Activated CD8-positive, alpha-beta T cell treated with anti-CD3 and anti-CD28 coated beads for 36 hours (primary cell): ENCODE measurements at regions not wholly inside any gene's neighbourhood (a gene's known extent, or its start where the extent isn't known, plus 50 kb on each side); places are given as distances from the start of the nearest gene placed in this dataset.

Experiments
- ATAC-seq: fragments of 200-7000 bp; cut with Tn5 transposase; one replicate; pipeline ENCODE4 v1.10.0; 2021; ENCODE audit warnings: mild to moderate bottlenecking, moderate library complexity
- CTCF ChIA-PET: fragments of 350-600 bp; sonication (Branson Sonifier 250); formaldehyde crosslinking; loops from one replicate; lab custom pipeline; 2021; ENCODE audit warnings: antibody characterized with exemption; lab: Charles Lee
- POLR2A ChIA-PET: fragments of 350-600 bp; sonication (Branson Sonifier 250); formaldehyde crosslinking; loops from one replicate; lab custom pipeline; 2021; ENCODE audit warnings: antibody characterized with exemption; lab: Charles Lee
- DNase-seq: peaks from one replicate; pipeline ENCODE4 v3.0.0-alpha.2; 2020
- H3K27ac Mint-ChIP-seq: one replicate; pipeline ENCODE4 v1.8.0; 2021; ENCODE audit warnings: mild to moderate bottlenecking, mixed read lengths
- H3K27me3 Mint-ChIP-seq: one replicate; pipeline ENCODE4 v1.8.0; 2021; ENCODE audit warnings: mixed read lengths
- H3K36me3 Mint-ChIP-seq: one replicate; pipeline ENCODE4 v1.8.0; 2021; ENCODE audit warnings: low read depth, mixed read lengths
- H3K4me1 Mint-ChIP-seq: one replicate; pipeline ENCODE4 v1.8.0; 2021; ENCODE audit warnings: low read depth, mixed read lengths
- H3K4me3 Mint-ChIP-seq: one replicate; pipeline ENCODE4 v1.8.0; 2021; ENCODE audit warnings: mild to moderate bottlenecking, moderate library complexity, mixed read lengths
- H3K9me3 Mint-ChIP-seq: one replicate; pipeline ENCODE4 v1.8.0; 2021; ENCODE audit warnings: mixed read lengths
- intact Hi-C: fragments of 100-400 bp; cut with micrococcal nuclease; formaldehyde crosslinking; loops from one replicate; pipeline ENCODE4 v1.10.0; 2022
- TF ChIP-seq, protein P1 (sequence below): fragments of 200-600 bp; IDR thresholded peaks from one replicate; pipeline ENCODE4 v1.8.0; 2022; ENCODE audit warnings: antibody characterized with exemption, mild to moderate bottlenecking

DNA sequence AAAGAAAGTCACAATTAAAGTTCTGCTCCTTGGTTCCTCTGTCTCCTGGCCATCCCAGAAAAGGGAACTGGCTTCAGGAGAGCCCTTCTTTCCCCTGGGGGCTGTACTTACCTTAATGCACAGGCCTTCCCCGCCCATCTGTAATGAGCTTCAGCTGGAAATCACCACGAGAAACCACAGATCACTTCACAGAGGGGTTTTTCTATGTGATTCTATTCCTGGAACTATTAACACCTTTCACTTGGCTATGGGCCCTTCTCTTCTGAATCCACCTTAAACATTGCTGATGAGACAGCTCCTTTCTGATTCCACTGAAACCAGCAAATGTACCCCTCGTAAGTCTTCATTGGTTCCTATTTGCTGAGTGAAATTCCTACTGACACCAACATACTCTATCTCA, 80.7 kb downstream of the FOXF2 start:
- CTCF ChIA-PET, result interaction anchor here (1.2 kb wide), 1 partner anchor 33 kb away, joined by 3 read pairs; no protein-coding TSS in a partner anchor
- H3K36me3 Mint-ChIP-seq, result no peaks in the 10 kb centered on the region
- no peaks in the 10 kb centered on the region for H3K9me3 Mint-ChIP-seq
- TF ChIP-seq, protein P1, sequence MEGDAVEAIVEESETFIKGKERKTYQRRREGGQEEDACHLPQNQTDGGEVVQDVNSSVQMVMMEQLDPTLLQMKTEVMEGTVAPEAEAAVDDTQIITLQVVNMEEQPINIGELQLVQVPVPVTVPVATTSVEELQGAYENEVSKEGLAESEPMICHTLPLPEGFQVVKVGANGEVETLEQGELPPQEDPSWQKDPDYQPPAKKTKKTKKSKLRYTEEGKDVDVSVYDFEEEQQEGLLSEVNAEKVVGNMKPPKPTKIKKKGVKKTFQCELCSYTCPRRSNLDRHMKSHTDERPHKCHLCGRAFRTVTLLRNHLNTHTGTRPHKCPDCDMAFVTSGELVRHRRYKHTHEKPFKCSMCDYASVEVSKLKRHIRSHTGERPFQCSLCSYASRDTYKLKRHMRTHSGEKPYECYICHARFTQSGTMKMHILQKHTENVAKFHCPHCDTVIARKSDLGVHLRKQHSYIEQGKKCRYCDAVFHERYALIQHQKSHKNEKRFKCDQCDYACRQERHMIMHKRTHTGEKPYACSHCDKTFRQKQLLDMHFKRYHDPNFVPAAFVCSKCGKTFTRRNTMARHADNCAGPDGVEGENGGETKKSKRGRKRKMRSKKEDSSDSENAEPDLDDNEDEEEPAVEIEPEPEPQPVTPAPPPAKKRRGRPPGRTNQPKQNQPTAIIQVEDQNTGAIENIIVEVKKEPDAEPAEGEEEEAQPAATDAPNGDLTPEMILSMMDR, result no peak
- POLR2A ChIA-PET, result no interaction called here
- peaks cover 4% of the 10 kb centered on the region for H3K4me1 Mint-ChIP-seq
- ATAC-seq (peak; percentile 55), DNase-seq (peak; percentile 7)
- H3K27ac Mint-ChIP-seq, result no peak overlapping the region
- H3K4me3 Mint-ChIP-seq, result no peak overlapping the region
- intact Hi-C loops, result no loop called here
- peaks cover 19% of the 10 kb centered on the region for H3K27me3 Mint-ChIP-seq

DNA sequence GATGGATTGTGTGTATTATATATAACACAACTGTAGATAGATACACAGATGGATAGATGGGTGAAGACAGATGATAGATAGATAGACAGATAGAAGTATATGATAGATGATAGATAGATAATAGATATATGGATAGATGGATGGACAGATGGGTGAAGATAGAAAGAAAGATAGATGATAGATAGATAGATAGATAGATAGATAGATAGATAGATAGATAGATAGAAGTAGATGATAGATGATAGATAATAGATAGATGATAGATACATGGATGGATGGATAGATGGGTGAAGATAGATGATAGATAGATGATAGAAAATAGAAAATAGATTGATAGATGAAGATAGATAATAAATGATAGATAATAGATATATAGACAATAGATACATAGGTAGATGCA, 83.3 kb downstream of the FOXF2 start:
- no peak overlapping the region for H3K4me3 Mint-ChIP-seq
- no peak for ATAC-seq
- H3K27me3 Mint-ChIP-seq, result peaks cover 20% of the 10 kb centered on the region
- H3K27ac Mint-ChIP-seq, result no peak overlapping the region
- H3K36me3 Mint-ChIP-seq, result no peaks in the 10 kb centered on the region
- intact Hi-C loops, result no loop called here
- TF ChIP-seq, protein P1, result no peak
- ChIA-PET POLR2A (no interaction called here), CTCF (interaction anchor here (1.3 kb wide), 1 partner anchor 82 kb away, joined by 3 read pairs; no protein-coding TSS in a partner anchor)
- no peak for DNase-seq
- no peaks in the 10 kb centered on the region for H3K9me3 Mint-ChIP-seq
- H3K4me1 Mint-ChIP-seq, result peaks cover 4% of the 10 kb centered on the region

DNA sequence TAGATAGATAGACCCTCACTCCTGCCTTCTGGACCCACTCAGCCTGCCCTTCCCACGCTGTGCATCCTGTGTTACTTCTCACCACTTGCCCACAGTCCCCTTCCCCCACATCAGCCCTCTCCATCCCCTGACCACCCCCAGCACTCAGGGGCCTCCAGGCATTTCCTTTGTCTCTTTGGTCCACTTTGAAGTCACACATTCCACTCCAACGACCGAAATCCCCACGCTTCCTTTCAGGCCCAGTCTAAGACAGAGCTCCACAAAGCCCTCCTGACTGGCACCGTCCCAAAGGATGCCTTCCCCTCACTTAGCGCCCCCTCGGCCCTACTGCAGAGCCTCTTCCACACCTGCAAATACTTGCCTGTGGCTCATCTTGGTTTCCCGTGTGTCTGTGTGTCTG, 83.8 kb downstream of the FOXF2 start:
- ChIA-PET CTCF (interaction anchor here (1.3 kb wide), 1 partner anchor 82 kb away, joined by 3 read pairs; no protein-coding TSS in a partner anchor), POLR2A (no interaction called here)
- Mint-ChIP-seq H3K9me3 (no peaks in the 10 kb centered on the region), H3K27me3 (peaks cover 20% of the 10 kb centered on the region), H3K27ac (no peak overlapping the region), H3K4me3 (no peak overlapping the region), H3K36me3 (no peaks in the 10 kb centered on the region), H3K4me1 (peaks cover 4% of the 10 kb centered on the region)
- intact Hi-C loops, result no loop called here
- DNase-seq (no peak), ATAC-seq (no peak)
- TF ChIP-seq, protein P1, result no peak

DNA sequence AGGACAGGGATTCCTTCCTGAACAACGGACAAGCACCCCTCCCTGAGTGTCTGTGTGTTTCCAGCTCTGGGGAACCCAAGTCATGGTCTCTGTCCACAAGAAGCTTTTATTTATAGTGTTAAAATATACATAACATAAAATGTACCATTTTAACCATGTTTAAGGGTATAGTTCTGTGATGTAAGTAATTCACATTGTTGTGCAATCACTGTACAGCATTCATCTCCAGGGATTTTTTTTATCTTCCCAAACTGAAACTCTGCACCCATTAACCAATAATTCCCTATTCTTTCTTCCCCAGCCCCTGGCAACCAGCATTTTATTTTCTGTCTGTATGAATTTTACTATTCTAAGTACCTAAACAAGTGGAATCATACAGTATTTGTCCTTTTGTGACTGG, 84.2 kb downstream of the FOXF2 start:
- H3K36me3 Mint-ChIP-seq, result no peaks in the 10 kb centered on the region
- TF ChIP-seq, protein P1, result no peak
- no peak overlapping the region for H3K4me3 Mint-ChIP-seq
- H3K27ac Mint-ChIP-seq, result no peak overlapping the region
- H3K9me3 Mint-ChIP-seq, result no peaks in the 10 kb centered on the region
- ATAC-seq (no peak), DNase-seq (no peak)
- H3K27me3 Mint-ChIP-seq, result peaks cover 20% of the 10 kb centered on the region
- ChIA-PET POLR2A (no interaction called here), CTCF (interaction anchor here (1.0 kb wide), 1 partner anchor 12 kb away, joined by 3 read pairs; no protein-coding TSS in a partner anchor)
- peaks cover 4% of the 10 kb centered on the region for H3K4me1 Mint-ChIP-seq
- intact Hi-C loops, result no loop called here

DNA sequence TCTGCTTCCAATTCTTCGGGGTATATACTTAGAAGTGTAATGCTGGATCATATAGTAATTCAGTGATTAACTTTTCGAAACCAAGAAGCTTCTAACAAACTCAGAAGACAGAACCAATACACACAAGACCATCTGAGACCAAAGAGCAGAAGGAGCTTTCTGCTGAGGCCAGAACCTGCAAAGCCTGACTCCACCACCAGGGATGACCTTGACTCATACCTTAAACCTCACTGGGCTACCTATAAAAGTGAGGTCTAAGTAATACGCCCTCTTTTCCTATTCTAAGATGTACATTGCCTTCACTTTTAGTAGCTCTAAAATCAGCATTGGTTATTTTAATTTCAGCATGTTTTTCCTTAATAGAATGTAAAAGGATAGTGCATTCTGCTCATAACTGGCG, 84.8 kb downstream of the FOXF2 start:
- peaks cover 4% of the 10 kb centered on the region for H3K4me1 Mint-ChIP-seq
- no peaks in the 10 kb centered on the region for H3K9me3 Mint-ChIP-seq
- ChIA-PET POLR2A (no interaction called here), CTCF (interaction anchor here (1.0 kb wide), 1 partner anchor 11 kb away, joined by 3 read pairs; no protein-coding TSS in a partner anchor)
- no peaks in the 10 kb centered on the region for H3K36me3 Mint-ChIP-seq
- H3K27me3 Mint-ChIP-seq, result peaks cover 18% of the 10 kb centered on the region
- H3K27ac Mint-ChIP-seq, result no peak overlapping the region
- TF ChIP-seq, protein P1, result no peak
- no peak overlapping the region for H3K4me3 Mint-ChIP-seq
- DNase-seq (no peak), ATAC-seq (no peak)
- intact Hi-C loops, result no loop called here
